GM13977 (cell line): ENCODE measurements at regions not wholly inside any gene's neighbourhood (a gene's known extent, or its start where the extent isn't known, plus 50 kb on each side); places are given as distances from the start of the nearest gene placed in this dataset.

Experiments
- DNase-seq: peaks from one replicate; pipeline ENCODE4 v3.0.0; 2012; ENCODE audit warnings: low spot score
- in situ Hi-C: fragments of 300-500 bp; cut with MboI; formaldehyde crosslinking; loops from one replicate; pipeline ENCODE4 v1.12.0; 2022; ENCODE audit warnings: low sequenced_read_pairs, low pct_unique_long_range_greater_than_20kb, mixed read lengths, inconsistent platforms; ENCODE audit not compliant: unreplicated experiment
- TF ChIP-seq, protein P1 (sequence below): IDR thresholded peaks from 2 replicates; pipeline ENCODE4 v1.5.1; 2012; ENCODE audit warnings: mild to moderate bottlenecking, control low read depth; ENCODE audit not compliant: insufficient read depth; ENCODE audit errors: extremely low read depth, missing control alignments

DNA sequence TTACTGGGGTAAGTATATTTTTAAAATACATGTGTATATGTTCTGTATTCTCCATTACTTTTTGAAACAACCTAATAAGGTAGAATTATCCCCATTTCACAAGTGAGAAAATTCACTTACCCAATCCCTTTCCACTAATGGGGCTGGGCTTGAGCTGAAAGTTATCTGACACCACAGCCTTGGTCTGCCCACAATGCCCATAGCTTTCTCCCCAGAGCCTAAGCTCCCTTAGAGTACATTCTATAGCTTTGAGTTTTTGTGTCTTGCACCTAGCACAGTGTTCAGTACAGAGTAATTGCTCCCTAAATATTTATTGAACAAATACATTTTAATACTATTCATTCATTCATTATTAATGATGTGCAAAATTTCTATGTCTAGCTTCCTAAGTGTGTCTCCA lies 152.7 kb upstream of the RUNX1 start:
- TF ChIP-seq, protein P1, sequence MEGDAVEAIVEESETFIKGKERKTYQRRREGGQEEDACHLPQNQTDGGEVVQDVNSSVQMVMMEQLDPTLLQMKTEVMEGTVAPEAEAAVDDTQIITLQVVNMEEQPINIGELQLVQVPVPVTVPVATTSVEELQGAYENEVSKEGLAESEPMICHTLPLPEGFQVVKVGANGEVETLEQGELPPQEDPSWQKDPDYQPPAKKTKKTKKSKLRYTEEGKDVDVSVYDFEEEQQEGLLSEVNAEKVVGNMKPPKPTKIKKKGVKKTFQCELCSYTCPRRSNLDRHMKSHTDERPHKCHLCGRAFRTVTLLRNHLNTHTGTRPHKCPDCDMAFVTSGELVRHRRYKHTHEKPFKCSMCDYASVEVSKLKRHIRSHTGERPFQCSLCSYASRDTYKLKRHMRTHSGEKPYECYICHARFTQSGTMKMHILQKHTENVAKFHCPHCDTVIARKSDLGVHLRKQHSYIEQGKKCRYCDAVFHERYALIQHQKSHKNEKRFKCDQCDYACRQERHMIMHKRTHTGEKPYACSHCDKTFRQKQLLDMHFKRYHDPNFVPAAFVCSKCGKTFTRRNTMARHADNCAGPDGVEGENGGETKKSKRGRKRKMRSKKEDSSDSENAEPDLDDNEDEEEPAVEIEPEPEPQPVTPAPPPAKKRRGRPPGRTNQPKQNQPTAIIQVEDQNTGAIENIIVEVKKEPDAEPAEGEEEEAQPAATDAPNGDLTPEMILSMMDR = no peak
- in situ Hi-C loops = loop anchor here (25.0 kb wide), 1 partner anchor 314 kb away; no protein-coding TSS in a partner anchor

DNA sequence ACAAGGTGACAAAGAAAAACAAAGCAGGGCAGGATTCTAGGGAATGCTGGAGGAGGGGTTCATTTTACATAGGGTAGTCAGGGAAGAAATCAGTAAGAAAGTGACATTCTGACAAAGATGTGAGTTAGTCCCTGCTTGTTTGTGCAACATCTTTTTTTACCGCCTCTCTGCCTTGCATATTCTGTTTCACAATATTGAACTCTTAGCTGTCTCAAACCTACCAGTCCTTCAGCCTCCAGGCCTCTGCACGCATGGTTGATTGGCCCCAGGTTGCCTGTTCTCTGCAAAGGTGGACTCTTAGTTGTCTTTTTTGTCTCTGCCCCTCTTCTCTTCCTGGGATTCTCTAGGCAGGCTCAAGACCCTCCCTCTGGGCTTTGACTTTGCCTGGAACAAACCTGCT lies 152.2 kb upstream of the RUNX1 start:
- in situ Hi-C loops = loop anchor here (25.0 kb wide), 1 partner anchor 314 kb away; no protein-coding TSS in a partner anchor
- TF ChIP-seq, protein P1 = no peak
- no peak for DNase-seq

More for the DNA sequence above, 152.7 kb upstream of the RUNX1 start:
- no peak for DNase-seq

GRCh38 chr21:35199733-35200015 lies 150.6 kb upstream of the RUNX1 start:
- in situ Hi-C loops = loop anchor here (25.0 kb wide), 1 partner anchor 312 kb away; no protein-coding TSS in a partner anchor
- TF ChIP-seq, protein P1 = no peak
- no peak for DNase-seq

DNA sequence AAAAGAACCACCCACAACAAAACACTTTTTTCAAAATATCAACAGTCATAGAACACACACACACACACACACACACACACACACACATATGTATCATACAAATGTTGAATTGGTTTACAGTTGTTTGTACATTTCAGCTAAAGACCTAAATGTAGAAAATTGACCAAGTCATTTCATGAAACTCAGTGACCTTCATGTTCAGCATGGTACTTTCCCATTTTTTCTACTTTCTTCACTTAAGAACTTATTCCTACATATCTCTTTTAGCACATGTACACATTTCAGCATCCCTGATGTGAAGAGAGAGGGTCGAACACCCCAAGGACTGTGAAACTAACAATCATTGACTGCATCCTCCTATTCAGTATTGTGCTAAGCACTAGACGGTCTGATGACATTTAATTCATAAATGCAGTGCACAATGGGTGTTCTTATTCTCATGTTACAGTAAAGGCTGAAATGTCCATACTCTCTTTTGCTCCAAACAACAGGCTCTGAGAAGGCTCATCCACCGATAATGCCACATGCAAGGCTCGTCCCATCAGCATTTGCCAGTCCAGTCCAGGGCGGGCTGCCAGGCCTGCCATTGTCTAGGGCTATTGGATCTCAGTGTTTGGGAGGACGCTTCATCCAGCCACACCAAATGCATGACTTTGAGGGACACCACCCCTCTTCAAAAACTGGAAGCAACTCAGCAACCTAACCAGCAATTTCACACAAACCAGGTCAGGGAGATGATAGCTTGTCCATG lies 150.1 kb upstream of the RUNX1 start:
- in situ Hi-C loops = no loop called here
- TF ChIP-seq, protein P1 = no peak
- DNase-seq = no peak

DNA sequence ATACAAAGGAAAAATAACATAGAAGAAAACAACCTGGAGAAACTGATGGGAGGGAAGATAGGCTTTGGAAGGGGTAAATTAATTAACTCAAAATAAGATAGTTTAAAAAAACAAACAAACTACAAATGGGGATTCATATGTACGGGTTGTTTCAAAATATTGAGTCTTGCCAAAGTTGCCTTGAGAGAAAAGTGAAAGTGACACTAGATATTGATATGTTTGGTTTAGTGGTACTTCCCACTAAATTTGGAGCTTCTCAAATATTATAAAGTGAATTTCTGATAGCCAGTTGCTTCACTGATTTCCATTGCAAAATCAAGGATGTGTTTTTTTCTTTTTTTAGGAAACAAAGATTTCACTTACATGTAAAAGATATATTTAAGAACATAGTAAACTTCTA lies 149.5 kb upstream of the RUNX1 start:
- no peak for DNase-seq
- TF ChIP-seq, protein P1 = no peak
- in situ Hi-C loops = no loop called here

- TF ChIP-seq, protein P1 = no peak
- in situ Hi-C loops = no loop called here
- DNase-seq = no peak
These were observed 148.9 kb upstream of the RUNX1 start for GRCh38 chr21:35197992-35198431.

- TF ChIP-seq, protein P1 = no peak
- in situ Hi-C loops = no loop called here
- DNase-seq = no peak
These were observed 148.1 kb upstream of the RUNX1 start for GRCh38 chr21:35197191-35197590.
